ENCODE measurements at regions not wholly inside any gene's neighbourhood (a gene's known extent, or its start where the extent isn't known, plus 50 kb on each side); places are given as distances from the start of the nearest gene placed in this dataset.
"Not testable (repeated sequence)": the region's sequence is repeated elsewhere in the genome, so short reads cannot be mapped to it uniquely, and the experiment has no call there.

- DNase-seq (no peak), ATAC-seq (no peak)
- intact Hi-C loops (cut with micrococcal nuclease) = no loop called here
These were observed 55.2 kb downstream of the RTL3 start for GRCh38 chrX:78603908-78604307.

- ATAC-seq (no peak), DNase-seq (no peak)
- intact Hi-C loops (cut with micrococcal nuclease) = no loop called here
These were observed 63.1 kb downstream of the RTL3 start for GRCh38 chrX:78595901-78596502.

GRCh38 chrX:78593701-78594100 lies 65.4 kb downstream of the RTL3 start:
- intact Hi-C loops (cut with micrococcal nuclease) = no loop called here
- ATAC-seq (no peak), DNase-seq (no peak)

- intact Hi-C loops (cut with micrococcal nuclease) = no loop called here
- DNase-seq (no peak), ATAC-seq (no peak)
These were observed 67.1 kb downstream of the RTL3 start for GRCh38 chrX:78592030-78592429.

- intact Hi-C loops (cut with micrococcal nuclease) = no loop called here
- ATAC-seq = no peak
These were observed 84.8 kb downstream of the RTL3 start for GRCh38 chrX:78574306-78574705.

GRCh38 chrX:78573630-78574029 lies 85.5 kb downstream of the RTL3 start:
- peak; percentile 55 for ATAC-seq
- no peak for DNase-seq
- intact Hi-C loops (cut with micrococcal nuclease) = no loop called here

More at GRCh38 chrX:78574306-78574705, 84.8 kb downstream of the RTL3 start:
- DNase-seq = no peak

GRCh38 chrX:78571849-78572248 lies 87.3 kb downstream of the RTL3 start:
- intact Hi-C loops (cut with micrococcal nuclease) = no loop called here
- ATAC-seq (no peak), DNase-seq (no peak)

GRCh38 chrX:78555401-78555980 lies 103.6 kb downstream of the RTL3 start:
- no peak for ATAC-seq
- no peak for DNase-seq
- intact Hi-C loops (cut with micrococcal nuclease) = no loop called here

GRCh38 chrX:78552628-78553027 lies 106.5 kb downstream of the RTL3 start:
- ATAC-seq; intact Hi-C loops (cut with micrococcal nuclease); DNase-seq: not testable (repeated sequence)

GRCh38 chrX:78548012-78548411 lies 111.1 kb downstream of the RTL3 start:
- intact Hi-C loops (cut with micrococcal nuclease) = no loop called here
- DNase-seq (no peak), ATAC-seq (no peak)

GRCh38 chrX:78545233-78545632 lies 113.9 kb downstream of the RTL3 start:
- ATAC-seq (no peak), DNase-seq (no peak)
- intact Hi-C loops (cut with micrococcal nuclease) = no loop called here

GRCh38 chrX:78543281-78543680 lies 115.8 kb downstream of the RTL3 start:
- DNase-seq = no peak
- intact Hi-C loops (cut with micrococcal nuclease) = no loop called here
- ATAC-seq = no peak

GRCh38 chrX:78540171-78540570 lies 119.0 kb downstream of the RTL3 start:
- DNase-seq = no peak
- ATAC-seq = no peak
- intact Hi-C loops (cut with micrococcal nuclease) = no loop called here

GRCh38 chrX:78534221-78534620 lies 124.9 kb downstream of the RTL3 start:
- ATAC-seq (no peak), DNase-seq (no peak)
- intact Hi-C loops (cut with micrococcal nuclease) = no loop called here

- no peak for ATAC-seq
- intact Hi-C loops (cut with micrococcal nuclease) = no loop called here
These were observed 126.8 kb downstream of the RTL3 start for GRCh38 chrX:78532363-78532762.

GRCh38 chrX:78527818-78528217 lies 131.3 kb downstream of the RTL3 start:
- intact Hi-C loops (cut with micrococcal nuclease) = no loop called here
- ATAC-seq (no peak), DNase-seq (no peak)

More at GRCh38 chrX:78532363-78532762, 126.8 kb downstream of the RTL3 start:
- no peak for DNase-seq

- ATAC-seq = no peak
- DNase-seq = no peak
- intact Hi-C loops (cut with micrococcal nuclease) = no loop called here
These were observed 131.9 kb downstream of the RTL3 start for GRCh38 chrX:78527263-78527662.

- intact Hi-C loops (cut with micrococcal nuclease) = no loop called here
- DNase-seq (no peak), ATAC-seq (no peak)
These were observed 136.5 kb downstream of the RTL3 start for GRCh38 chrX:78522601-78523000.

- DNase-seq = no peak
- intact Hi-C loops (cut with micrococcal nuclease) = no loop called here
- no peak for ATAC-seq
These were observed 142.0 kb downstream of the RTL3 start for GRCh38 chrX:78517124-78517523.

GRCh38 chrX:78514852-78515251 lies 144.3 kb downstream of the RTL3 start:
- ATAC-seq = no peak
- DNase-seq = no peak
- intact Hi-C loops (cut with micrococcal nuclease) = no loop called here

GRCh38 chrX:78513971-78514738 lies 145.0 kb downstream of the RTL3 start:
- intact Hi-C loops (cut with micrococcal nuclease) = no loop called here
- ATAC-seq = no peak
- no peak for DNase-seq
